ENCODE measurements at regions not wholly inside any gene's neighbourhood (a gene's known extent, or its start where the extent isn't known, plus 50 kb on each side); places are given as distances from the start of the nearest gene placed in this dataset.

GRCh38 chr6:25165800-25166199 lies 113.4 kb upstream of the CARMIL1 start:
- DNase-seq (ENCODE audit: low read depth): no peak

DNA sequence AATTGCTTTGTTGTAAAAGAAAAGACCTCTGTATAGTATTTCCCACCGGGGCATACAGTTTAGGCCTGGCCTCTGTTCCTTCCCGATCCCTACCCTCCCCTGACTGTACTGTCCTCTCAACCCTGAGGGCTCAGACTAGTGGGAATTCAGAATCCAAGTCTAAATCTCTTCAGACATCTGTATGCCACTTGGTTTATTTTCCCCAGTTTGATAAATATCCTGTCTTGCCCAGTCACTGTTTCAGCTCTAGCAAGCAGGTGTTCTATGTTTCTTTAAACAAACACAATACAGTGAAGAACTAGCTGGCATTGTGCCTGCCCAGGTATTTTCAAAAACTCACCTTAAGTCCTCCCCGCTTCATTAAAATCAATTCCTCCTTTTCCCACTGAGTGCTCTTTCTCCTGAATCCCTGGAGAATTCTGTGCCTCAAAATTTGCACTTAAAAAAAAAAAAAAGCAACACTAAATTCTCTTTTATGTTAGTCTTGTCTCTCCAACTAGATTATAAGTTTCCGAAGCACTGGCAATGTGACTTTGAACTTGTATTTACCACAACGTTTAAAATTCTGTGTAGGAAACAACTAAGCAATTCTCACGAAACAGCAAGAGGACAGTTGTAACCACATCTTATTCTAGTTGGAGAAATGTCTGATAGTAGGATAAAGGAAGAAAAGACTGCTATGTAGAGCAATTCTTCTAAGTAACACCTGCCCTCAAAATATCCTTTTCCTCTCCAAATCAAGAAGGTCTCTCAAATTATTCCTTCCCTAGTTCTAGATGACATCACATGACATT lies 112.0 kb upstream of the CARMIL1 start:
- no peak overlapping the region for H3K4me3 ChIP-seq (ENCODE audit: low read length)
- no peaks in the 10 kb centered on the region for H3K27me3 ChIP-seq (replicated peaks; ENCODE audit: control insufficient read depth, insufficient read depth, low read length)
- no peak overlapping the region for H3K9ac ChIP-seq (ENCODE audit: low read length)
- H3K36me3 ChIP-seq (ENCODE audit: control insufficient read depth, insufficient read depth, low read length, severe bottlenecking): no peaks in the 10 kb centered on the region
- H3K9me3 ChIP-seq (ENCODE audit: control insufficient read depth, low read length): no peaks in the 10 kb centered on the region
- DNase-seq (ENCODE audit: low read depth): no peak
- peaks cover 30% of the 10 kb centered on the region for H3K4me1 ChIP-seq (ENCODE audit: control insufficient read depth, insufficient read depth, low read length)

More at GRCh38 chr6:25165800-25166199, 113.4 kb upstream of the CARMIL1 start:
- Histone ChIP-seq H3K4me1 (ENCODE audit: control insufficient read depth, insufficient read depth, low read length) (peaks cover 21% of the 10 kb centered on the region), H3K36me3 (ENCODE audit: control insufficient read depth, insufficient read depth, low read length, severe bottlenecking) (no peaks in the 10 kb centered on the region), H3K9ac (ENCODE audit: low read length) (no peak overlapping the region), H3K9me3 (ENCODE audit: control insufficient read depth, low read length) (no peaks in the 10 kb centered on the region), H3K4me3 (ENCODE audit: low read length) (no peak overlapping the region), H3K27me3 (replicated peaks; ENCODE audit: control insufficient read depth, insufficient read depth, low read length) (no peaks in the 10 kb centered on the region)

DNA sequence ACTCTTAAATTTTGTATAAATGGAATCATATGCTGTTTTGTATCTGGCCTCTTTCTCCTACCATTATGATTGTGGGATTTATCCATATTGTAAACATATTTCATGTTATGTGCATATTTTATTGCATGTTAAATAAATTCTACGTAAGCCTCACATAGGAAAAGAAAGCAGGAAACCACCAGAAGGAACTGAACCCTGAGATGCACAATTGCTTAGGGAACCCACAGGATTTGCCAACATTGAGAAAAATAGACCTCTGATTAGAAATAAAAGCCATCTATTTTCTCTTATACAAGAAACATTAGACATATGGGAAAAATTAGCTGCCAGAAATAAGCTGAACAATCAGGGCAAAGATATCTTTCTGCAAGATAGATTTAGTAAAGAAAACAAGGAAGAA lies 111.2 kb upstream of the CARMIL1 start:
- no peak for DNase-seq (ENCODE audit: low read depth)
- Histone ChIP-seq H3K9ac (ENCODE audit: low read length) (no peak overlapping the region), H3K36me3 (ENCODE audit: control insufficient read depth, insufficient read depth, low read length, severe bottlenecking) (no peaks in the 10 kb centered on the region), H3K9me3 (ENCODE audit: control insufficient read depth, low read length) (no peaks in the 10 kb centered on the region), H3K4me3 (ENCODE audit: low read length) (no peak overlapping the region), H3K4me1 (ENCODE audit: control insufficient read depth, insufficient read depth, low read length) (peaks cover 37% of the 10 kb centered on the region), H3K27me3 (replicated peaks; ENCODE audit: control insufficient read depth, insufficient read depth, low read length) (no peaks in the 10 kb centered on the region)

GRCh38 chr6:25168637-25169036 lies 110.5 kb upstream of the CARMIL1 start:
- no peaks in the 10 kb centered on the region for H3K9me3 ChIP-seq (ENCODE audit: control insufficient read depth, low read length)
- no peak overlapping the region for H3K4me3 ChIP-seq (ENCODE audit: low read length)
- no peaks in the 10 kb centered on the region for H3K27me3 ChIP-seq (replicated peaks; ENCODE audit: control insufficient read depth, insufficient read depth, low read length)
- no peak for DNase-seq (ENCODE audit: low read depth)
- H3K36me3 ChIP-seq (ENCODE audit: control insufficient read depth, insufficient read depth, low read length, severe bottlenecking): no peaks in the 10 kb centered on the region
- H3K4me1 ChIP-seq (ENCODE audit: control insufficient read depth, insufficient read depth, low read length): peaks cover 44% of the 10 kb centered on the region
- H3K9ac ChIP-seq (ENCODE audit: low read length): no peak overlapping the region

DNA sequence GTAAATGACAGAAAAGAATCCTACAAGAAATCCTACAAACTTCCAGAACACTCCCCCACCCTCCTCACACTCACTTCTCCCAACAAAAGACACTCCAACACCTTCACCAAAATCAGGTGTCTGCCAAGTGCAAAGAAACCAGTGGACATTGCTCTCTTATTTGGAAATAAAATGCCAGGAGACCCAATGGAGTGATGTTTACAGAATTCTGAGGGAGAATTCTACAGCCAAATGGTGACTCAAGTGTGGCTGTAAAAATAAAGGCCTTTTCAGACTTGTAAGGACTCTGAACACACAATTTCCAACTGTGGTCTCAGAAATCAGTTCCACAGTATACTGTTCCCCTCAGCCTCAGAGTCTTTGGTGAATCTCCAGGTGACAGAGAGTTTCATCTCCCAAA lies 109.6 kb upstream of the CARMIL1 start:
- no peak for DNase-seq (ENCODE audit: low read depth)
- no peaks in the 10 kb centered on the region for H3K36me3 ChIP-seq (ENCODE audit: control insufficient read depth, insufficient read depth, low read length, severe bottlenecking)
- no peak overlapping the region for H3K4me3 ChIP-seq (ENCODE audit: low read length)

GRCh38 chr6:25169961-25170360 lies 109.2 kb upstream of the CARMIL1 start:
- H3K4me1 ChIP-seq (ENCODE audit: control insufficient read depth, insufficient read depth, low read length): peaks cover 57% of the 10 kb centered on the region
- no peaks in the 10 kb centered on the region for H3K27me3 ChIP-seq (replicated peaks; ENCODE audit: control insufficient read depth, insufficient read depth, low read length)
- H3K4me3 ChIP-seq (ENCODE audit: low read length): no peak overlapping the region
- no peaks in the 10 kb centered on the region for H3K9me3 ChIP-seq (ENCODE audit: control insufficient read depth, low read length)
- peak overlapping the region; percentile 57 for H3K9ac ChIP-seq (ENCODE audit: low read length)
- DNase-seq (ENCODE audit: low read depth): no peak
- H3K36me3 ChIP-seq (ENCODE audit: control insufficient read depth, insufficient read depth, low read length, severe bottlenecking): no peaks in the 10 kb centered on the region

More for the DNA sequence above, 109.6 kb upstream of the CARMIL1 start:
- H3K4me1 ChIP-seq (ENCODE audit: control insufficient read depth, insufficient read depth, low read length): peaks cover 53% of the 10 kb centered on the region
- no peaks in the 10 kb centered on the region for H3K9me3 ChIP-seq (ENCODE audit: control insufficient read depth, low read length)
- no peaks in the 10 kb centered on the region for H3K27me3 ChIP-seq (replicated peaks; ENCODE audit: control insufficient read depth, insufficient read depth, low read length)
- H3K9ac ChIP-seq (ENCODE audit: low read length): peak overlapping the region; percentile 57

DNA sequence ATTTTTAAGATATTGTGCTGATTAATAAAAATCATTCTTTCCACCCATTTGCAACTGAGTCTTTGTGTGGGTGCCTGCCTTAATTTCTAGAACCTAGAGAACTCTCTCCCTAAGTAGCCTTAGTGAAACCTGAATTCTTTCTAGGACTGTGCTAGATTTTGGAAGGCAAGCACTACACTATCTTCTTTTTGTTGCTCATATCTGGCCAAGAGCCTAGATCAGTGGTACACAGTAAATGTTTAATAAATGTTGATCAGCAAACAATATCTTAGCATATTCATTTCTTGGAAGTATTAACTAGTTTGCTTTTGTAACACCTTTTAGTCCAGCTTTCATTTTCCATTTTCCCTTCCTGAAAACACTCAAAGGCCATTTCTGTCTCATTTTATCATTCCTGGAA lies 108.5 kb upstream of the CARMIL1 start:
- Histone ChIP-seq H3K9ac (ENCODE audit: low read length) (no peak overlapping the region), H3K36me3 (ENCODE audit: control insufficient read depth, insufficient read depth, low read length, severe bottlenecking) (no peaks in the 10 kb centered on the region), H3K4me3 (ENCODE audit: low read length) (no peak overlapping the region), H3K4me1 (ENCODE audit: control insufficient read depth, insufficient read depth, low read length) (peaks cover 63% of the 10 kb centered on the region), H3K27me3 (replicated peaks; ENCODE audit: control insufficient read depth, insufficient read depth, low read length) (no peaks in the 10 kb centered on the region), H3K9me3 (ENCODE audit: control insufficient read depth, low read length) (no peaks in the 10 kb centered on the region)
- no peak for DNase-seq (ENCODE audit: low read depth)

DNA sequence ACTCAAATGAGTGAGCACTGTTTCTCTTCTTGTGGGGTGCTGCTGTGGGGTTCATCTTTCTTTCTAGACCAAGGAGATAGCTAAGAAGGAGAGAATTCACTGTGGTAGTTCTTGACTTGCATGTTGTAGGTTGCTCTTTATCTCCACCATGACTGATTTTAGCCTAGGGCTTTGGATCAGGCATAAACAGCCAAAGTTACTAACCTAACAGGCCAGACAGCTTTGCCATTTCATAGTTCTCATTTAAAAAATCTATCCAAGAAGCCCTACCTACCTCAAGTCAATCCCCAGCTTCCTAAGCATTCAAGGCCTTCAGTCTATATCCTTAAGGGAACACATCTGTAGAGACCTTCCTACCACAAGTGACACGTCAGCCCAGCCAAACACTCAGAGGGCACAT lies 107.9 kb upstream of the CARMIL1 start:
- Histone ChIP-seq H3K36me3 (ENCODE audit: control insufficient read depth, insufficient read depth, low read length, severe bottlenecking) (no peaks in the 10 kb centered on the region), H3K4me1 (ENCODE audit: control insufficient read depth, insufficient read depth, low read length) (peaks cover 68% of the 10 kb centered on the region), H3K9me3 (ENCODE audit: control insufficient read depth, low read length) (no peaks in the 10 kb centered on the region), H3K4me3 (ENCODE audit: low read length) (no peak overlapping the region), H3K27me3 (replicated peaks; ENCODE audit: control insufficient read depth, insufficient read depth, low read length) (no peaks in the 10 kb centered on the region), H3K9ac (ENCODE audit: low read length) (no peak overlapping the region)
- DNase-seq (ENCODE audit: low read depth): no peak

- Histone ChIP-seq H3K4me1 (ENCODE audit: control insufficient read depth, insufficient read depth, low read length) (peaks cover 75% of the 10 kb centered on the region), H3K27me3 (replicated peaks; ENCODE audit: control insufficient read depth, insufficient read depth, low read length) (no peaks in the 10 kb centered on the region), H3K9me3 (ENCODE audit: control insufficient read depth, low read length) (no peaks in the 10 kb centered on the region), H3K36me3 (ENCODE audit: control insufficient read depth, insufficient read depth, low read length, severe bottlenecking) (no peaks in the 10 kb centered on the region), H3K9ac (ENCODE audit: low read length) (peak overlapping the region; percentile 81), H3K4me3 (ENCODE audit: low read length) (no peak overlapping the region)
- peak; percentile 95 for DNase-seq (ENCODE audit: low read depth)
Observed at GRCh38 chr6:25172819-25173218, 106.4 kb upstream of the CARMIL1 start.

DNA sequence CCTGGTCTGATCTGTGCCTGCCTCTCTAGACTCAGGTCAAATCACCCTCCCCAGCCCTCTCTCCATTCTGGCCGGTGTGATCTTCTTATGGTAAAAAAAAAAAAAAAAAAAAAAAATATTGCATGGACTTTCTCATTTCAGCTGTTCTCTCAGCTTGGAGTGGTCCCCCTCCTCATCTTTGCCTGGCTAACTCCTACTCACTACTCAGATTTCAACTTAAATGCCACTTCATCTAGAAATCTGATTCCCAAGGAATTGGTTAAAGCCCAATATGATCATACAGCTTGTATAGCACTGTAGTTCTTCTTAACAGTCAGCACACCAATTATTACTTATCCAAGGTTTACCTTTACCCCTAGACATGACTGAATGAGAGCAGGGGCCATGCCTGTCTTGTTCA lies 105.9 kb upstream of the CARMIL1 start:
- peak overlapping the region; percentile 81 for H3K9ac ChIP-seq (ENCODE audit: low read length)
- H3K36me3 ChIP-seq (ENCODE audit: control insufficient read depth, insufficient read depth, low read length, severe bottlenecking): no peaks in the 10 kb centered on the region

DNA sequence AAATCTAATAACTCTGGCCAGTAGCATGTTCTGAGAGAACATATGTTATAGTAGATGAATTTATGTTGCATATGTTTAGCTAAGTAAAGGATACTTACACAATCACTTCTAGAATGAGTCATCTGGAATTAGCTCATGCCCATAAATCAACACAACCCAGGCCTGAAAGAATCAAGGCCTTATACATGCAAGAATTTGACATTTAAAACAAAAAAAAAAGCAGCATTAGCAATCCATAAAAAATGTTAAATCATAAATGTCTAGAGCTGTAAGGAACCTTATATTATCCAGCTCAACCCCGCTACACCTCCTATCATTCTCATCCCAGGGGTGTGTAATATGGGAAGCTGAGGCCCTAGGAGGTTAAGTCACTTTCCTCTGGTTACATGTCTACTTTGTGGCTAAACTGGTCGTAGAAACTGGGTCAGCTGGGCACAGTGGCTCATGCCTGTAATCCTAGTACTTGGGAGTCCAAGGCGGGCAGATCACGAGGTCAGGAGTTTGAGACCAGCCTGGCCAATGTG lies 105.2 kb upstream of the CARMIL1 start:
- Histone ChIP-seq H3K9ac (ENCODE audit: low read length) (peak overlapping the region; percentile 81), H3K36me3 (ENCODE audit: control insufficient read depth, insufficient read depth, low read length, severe bottlenecking) (no peaks in the 10 kb centered on the region), H3K4me1 (ENCODE audit: control insufficient read depth, insufficient read depth, low read length) (peaks cover 83% of the 10 kb centered on the region), H3K9me3 (ENCODE audit: control insufficient read depth, low read length) (no peaks in the 10 kb centered on the region), H3K27me3 (replicated peaks; ENCODE audit: control insufficient read depth, insufficient read depth, low read length) (no peaks in the 10 kb centered on the region), H3K4me3 (ENCODE audit: low read length) (no peak overlapping the region)
- peak; percentile 95 for DNase-seq (ENCODE audit: low read depth)

More for the DNA sequence above, 105.9 kb upstream of the CARMIL1 start:
- Histone ChIP-seq H3K4me3 (ENCODE audit: low read length) (peak overlapping the region; percentile 8), H3K27me3 (replicated peaks; ENCODE audit: control insufficient read depth, insufficient read depth, low read length) (no peaks in the 10 kb centered on the region), H3K9me3 (ENCODE audit: control insufficient read depth, low read length) (no peaks in the 10 kb centered on the region), H3K4me1 (ENCODE audit: control insufficient read depth, insufficient read depth, low read length) (peaks cover 79% of the 10 kb centered on the region)
- DNase-seq (ENCODE audit: low read depth): no peak

Measured in adipocyte (in vitro differentiated cells).